AG09319 (cell line): ENCODE measurements at regions not wholly inside any gene's neighbourhood (a gene's known extent, or its start where the extent isn't known, plus 50 kb on each side); places are given as distances from the start of the nearest gene placed in this dataset.

Source experiments
- DNase-seq: peaks from one replicate; pipeline ENCODE4 v3.0.0-alpha.2; 2010; ENCODE audit warnings: low read depth; ENCODE audit errors: extremely low read depth
- CTCF ChIP-seq: IDR thresholded peaks from 2 replicates; pipeline ENCODE4 v1.5.1; 2011; ENCODE audit warnings: low read depth, mild to moderate bottlenecking, inconsistent platforms, low read length, moderate library complexity

- DNase-seq, result no peak
- TF ChIP-seq CTCF, result no peak
These were observed 284.6 kb upstream of the ID4 start for GRCh38 chr6:19552588-19552987.

GRCh38 chr6:19554356-19555225 lies 282.6 kb upstream of the ID4 start:
- no peak for TF ChIP-seq CTCF
- DNase-seq, result no peak

GRCh38 chr6:19557191-19557590 lies 280.0 kb upstream of the ID4 start:
- no peak for TF ChIP-seq CTCF
- no peak for DNase-seq

- DNase-seq, result no peak
- no peak for TF ChIP-seq CTCF
These were observed 279.0 kb upstream of the ID4 start for GRCh38 chr6:19558201-19558600.

- TF ChIP-seq CTCF, result no peak
- DNase-seq, result no peak
These were observed 278.2 kb upstream of the ID4 start for GRCh38 chr6:19558934-19559333.

- no peak for DNase-seq
- TF ChIP-seq CTCF, result no peak
These were observed 274.7 kb upstream of the ID4 start for GRCh38 chr6:19562468-19562867.

- DNase-seq, result no peak
- TF ChIP-seq CTCF, result no peak
These were observed 267.6 kb upstream of the ID4 start for GRCh38 chr6:19569563-19569962.
